ENCODE measurements at regions not wholly inside any gene's neighbourhood (a gene's known extent, or its start where the extent isn't known, plus 50 kb on each side); places are given as distances from the start of the nearest gene placed in this dataset.

GRCh38 chr5:60489856-60490255 is 210.1 kb downstream of the DEPDC1B start:
- Histone ChIP-seq H3K9ac (ENCODE audit: low read depth in 1 of 2, low read length in 2 of 2) (no peak overlapping the region), H3K27me3 (ENCODE audit: control insufficient read depth in 2 of 2, insufficient read depth in 2 of 2, low read length in 2 of 2) (no peaks in the 10 kb centered on the region), H3K36me3 (ENCODE audit: control insufficient read depth in 2 of 2, insufficient read depth in 2 of 2, low read length in 2 of 2) (no peaks in the 10 kb centered on the region), H3K4me1 (ENCODE audit: control insufficient read depth in 2 of 2, insufficient read depth in 2 of 2, low read length in 2 of 2) (peaks cover 0 to 4% of the 10 kb centered on the region in 2 donors), H3K27ac (ENCODE audit: low read depth in 2 of 2, low read length in 2 of 2) (no peak overlapping the region), H3K4me3 (ENCODE audit: low read length in 2 of 2) (no peak overlapping the region), H3K9me3 (ENCODE audit: control insufficient read depth in 2 of 2, low read length in 2 of 2) (no peaks in the 10 kb centered on the region)

GRCh38 chr5:60489377-60489776 is 210.6 kb downstream of the DEPDC1B start:
- no peak overlapping the region for H3K9ac ChIP-seq (ENCODE audit: low read depth in 1 of 2, low read length in 2 of 2)
- H3K9me3 ChIP-seq (ENCODE audit: control insufficient read depth in 2 of 2, low read length in 2 of 2) = no peaks in the 10 kb centered on the region
- no peaks in the 10 kb centered on the region for H3K27me3 ChIP-seq (ENCODE audit: control insufficient read depth in 2 of 2, insufficient read depth in 2 of 2, low read length in 2 of 2)
- peaks cover 0 to 4% of the 10 kb centered on the region in 2 donors for H3K4me1 ChIP-seq (ENCODE audit: control insufficient read depth in 2 of 2, insufficient read depth in 2 of 2, low read length in 2 of 2)
- H3K36me3 ChIP-seq (ENCODE audit: control insufficient read depth in 2 of 2, insufficient read depth in 2 of 2, low read length in 2 of 2) = no peaks in the 10 kb centered on the region
- no peak overlapping the region for H3K4me3 ChIP-seq (ENCODE audit: low read length in 2 of 2)
- H3K27ac ChIP-seq (ENCODE audit: low read depth in 2 of 2, low read length in 2 of 2) = no peak overlapping the region

GRCh38 chr5:60488466-60489130 is 211.4 kb downstream of the DEPDC1B start:
- H3K27me3 ChIP-seq (ENCODE audit: control insufficient read depth in 2 of 2, insufficient read depth in 2 of 2, low read length in 2 of 2) = no peaks in the 10 kb centered on the region

GRCh38 chr5:60487885-60488442 is 212.0 kb downstream of the DEPDC1B start:
- Histone ChIP-seq H3K36me3 (ENCODE audit: control insufficient read depth in 2 of 2, insufficient read depth in 2 of 2, low read length in 2 of 2) (no peaks in the 10 kb centered on the region), H3K27me3 (ENCODE audit: control insufficient read depth in 2 of 2, insufficient read depth in 2 of 2, low read length in 2 of 2) (no peaks in the 10 kb centered on the region), H3K4me1 (ENCODE audit: control insufficient read depth in 2 of 2, insufficient read depth in 2 of 2, low read length in 2 of 2) (peaks cover 0 to 4% of the 10 kb centered on the region in 2 donors), H3K9ac (ENCODE audit: low read depth in 1 of 2, low read length in 2 of 2) (no peak overlapping the region), H3K27ac (ENCODE audit: low read depth in 2 of 2, low read length in 2 of 2) (no peak overlapping the region), H3K9me3 (ENCODE audit: control insufficient read depth in 2 of 2, low read length in 2 of 2) (no peaks in the 10 kb centered on the region), H3K4me3 (ENCODE audit: low read length in 2 of 2) (peak overlapping the region; percentile 9 to 64)

More at GRCh38 chr5:60488466-60489130, 211.4 kb downstream of the DEPDC1B start:
- H3K4me1 ChIP-seq (ENCODE audit: control insufficient read depth in 2 of 2, insufficient read depth in 2 of 2, low read length in 2 of 2) = peaks cover 0 to 4% of the 10 kb centered on the region in 2 donors
- H3K27ac ChIP-seq (ENCODE audit: low read depth in 2 of 2, low read length in 2 of 2) = no peak overlapping the region
- H3K36me3 ChIP-seq (ENCODE audit: control insufficient read depth in 2 of 2, insufficient read depth in 2 of 2, low read length in 2 of 2) = no peaks in the 10 kb centered on the region
- H3K9ac ChIP-seq (ENCODE audit: low read depth in 1 of 2, low read length in 2 of 2) = no peak overlapping the region
- no peaks in the 10 kb centered on the region for H3K9me3 ChIP-seq (ENCODE audit: control insufficient read depth in 2 of 2, low read length in 2 of 2)
- peak overlapping the region; percentile 9 to 64 for H3K4me3 ChIP-seq (ENCODE audit: low read length in 2 of 2)

GRCh38 chr5:60487476-60487875 is 212.5 kb downstream of the DEPDC1B start:
- Histone ChIP-seq H3K9ac (ENCODE audit: low read depth in 1 of 2, low read length in 2 of 2) (no peak overlapping the region), H3K27ac (ENCODE audit: low read depth in 2 of 2, low read length in 2 of 2) (no peak overlapping the region), H3K4me3 (ENCODE audit: low read length in 2 of 2) (no peak overlapping the region)

GRCh38 chr5:60485361-60485760 is 214.6 kb downstream of the DEPDC1B start:
- H3K9ac ChIP-seq (ENCODE audit: low read depth in 1 of 2, low read length in 2 of 2) = no peak overlapping the region
- H3K27me3 ChIP-seq (ENCODE audit: control insufficient read depth in 2 of 2, insufficient read depth in 2 of 2, low read length in 2 of 2) = no peaks in the 10 kb centered on the region
- H3K27ac ChIP-seq (ENCODE audit: low read depth in 2 of 2, low read length in 2 of 2) = no peak overlapping the region
- no peaks in the 10 kb centered on the region for H3K36me3 ChIP-seq (ENCODE audit: control insufficient read depth in 2 of 2, insufficient read depth in 2 of 2, low read length in 2 of 2)
- H3K4me3 ChIP-seq (ENCODE audit: low read length in 2 of 2) = no peak overlapping the region
- no peaks in the 10 kb centered on the region for H3K9me3 ChIP-seq (ENCODE audit: control insufficient read depth in 2 of 2, low read length in 2 of 2)
- H3K4me1 ChIP-seq (ENCODE audit: control insufficient read depth in 2 of 2, insufficient read depth in 2 of 2, low read length in 2 of 2) = peaks cover 0 to 4% of the 10 kb centered on the region in 2 donors

More at GRCh38 chr5:60487476-60487875, 212.5 kb downstream of the DEPDC1B start:
- peaks cover 0 to 4% of the 10 kb centered on the region in 2 donors for H3K4me1 ChIP-seq (ENCODE audit: control insufficient read depth in 2 of 2, insufficient read depth in 2 of 2, low read length in 2 of 2)
- H3K36me3 ChIP-seq (ENCODE audit: control insufficient read depth in 2 of 2, insufficient read depth in 2 of 2, low read length in 2 of 2) = no peaks in the 10 kb centered on the region
- H3K27me3 ChIP-seq (ENCODE audit: control insufficient read depth in 2 of 2, insufficient read depth in 2 of 2, low read length in 2 of 2) = no peaks in the 10 kb centered on the region
- no peaks in the 10 kb centered on the region for H3K9me3 ChIP-seq (ENCODE audit: control insufficient read depth in 2 of 2, low read length in 2 of 2)

GRCh38 chr5:60483050-60483449 is 216.9 kb downstream of the DEPDC1B start:
- H3K4me3 ChIP-seq (ENCODE audit: low read length in 2 of 2) = no peak overlapping the region
- H3K9ac ChIP-seq (ENCODE audit: low read depth in 1 of 2, low read length in 2 of 2) = no peak overlapping the region
- H3K27me3 ChIP-seq (ENCODE audit: control insufficient read depth in 2 of 2, insufficient read depth in 2 of 2, low read length in 2 of 2) = no peaks in the 10 kb centered on the region
- H3K27ac ChIP-seq (ENCODE audit: low read depth in 2 of 2, low read length in 2 of 2) = no peak overlapping the region
- H3K36me3 ChIP-seq (ENCODE audit: control insufficient read depth in 2 of 2, insufficient read depth in 2 of 2, low read length in 2 of 2) = no peaks in the 10 kb centered on the region
- H3K9me3 ChIP-seq (ENCODE audit: control insufficient read depth in 2 of 2, low read length in 2 of 2) = no peaks in the 10 kb centered on the region
- H3K4me1 ChIP-seq (ENCODE audit: control insufficient read depth in 2 of 2, insufficient read depth in 2 of 2, low read length in 2 of 2) = peaks cover 0 to 4% of the 10 kb centered on the region in 2 donors

GRCh38 chr5:60482301-60482700 is 217.7 kb downstream of the DEPDC1B start:
- Histone ChIP-seq H3K36me3 (ENCODE audit: control insufficient read depth in 2 of 2, insufficient read depth in 2 of 2, low read length in 2 of 2) (no peaks in the 10 kb centered on the region), H3K9ac (ENCODE audit: low read depth in 1 of 2, low read length in 2 of 2) (no peak overlapping the region), H3K27ac (ENCODE audit: low read depth in 2 of 2, low read length in 2 of 2) (no peak overlapping the region), H3K4me3 (ENCODE audit: low read length in 2 of 2) (no peak overlapping the region), H3K27me3 (ENCODE audit: control insufficient read depth in 2 of 2, insufficient read depth in 2 of 2, low read length in 2 of 2) (no peaks in the 10 kb centered on the region), H3K4me1 (ENCODE audit: control insufficient read depth in 2 of 2, insufficient read depth in 2 of 2, low read length in 2 of 2) (no peaks in the 10 kb centered on the region), H3K9me3 (ENCODE audit: control insufficient read depth in 2 of 2, low read length in 2 of 2) (no peaks in the 10 kb centered on the region)

GRCh38 chr5:60479542-60479941 is 220.4 kb downstream of the DEPDC1B start:
- no peaks in the 10 kb centered on the region for H3K27me3 ChIP-seq (ENCODE audit: control insufficient read depth in 2 of 2, insufficient read depth in 2 of 2, low read length in 2 of 2)
- no peaks in the 10 kb centered on the region for H3K4me1 ChIP-seq (ENCODE audit: control insufficient read depth in 2 of 2, insufficient read depth in 2 of 2, low read length in 2 of 2)
- no peaks in the 10 kb centered on the region for H3K36me3 ChIP-seq (ENCODE audit: control insufficient read depth in 2 of 2, insufficient read depth in 2 of 2, low read length in 2 of 2)
- H3K27ac ChIP-seq (ENCODE audit: low read depth in 2 of 2, low read length in 2 of 2) = no peak overlapping the region
- H3K4me3 ChIP-seq (ENCODE audit: low read length in 2 of 2) = no peak overlapping the region
- no peak overlapping the region for H3K9ac ChIP-seq (ENCODE audit: low read depth in 1 of 2, low read length in 2 of 2)
- no peaks in the 10 kb centered on the region for H3K9me3 ChIP-seq (ENCODE audit: control insufficient read depth in 2 of 2, low read length in 2 of 2)

GRCh38 chr5:60477849-60478248 is 222.1 kb downstream of the DEPDC1B start:
- H3K27ac ChIP-seq (ENCODE audit: low read depth in 2 of 2, low read length in 2 of 2) = no peak overlapping the region
- no peaks in the 10 kb centered on the region for H3K4me1 ChIP-seq (ENCODE audit: control insufficient read depth in 2 of 2, insufficient read depth in 2 of 2, low read length in 2 of 2)
- H3K27me3 ChIP-seq (ENCODE audit: control insufficient read depth in 2 of 2, insufficient read depth in 2 of 2, low read length in 2 of 2) = no peaks in the 10 kb centered on the region
- no peak overlapping the region for H3K4me3 ChIP-seq (ENCODE audit: low read length in 2 of 2)
- no peaks in the 10 kb centered on the region for H3K9me3 ChIP-seq (ENCODE audit: control insufficient read depth in 2 of 2, low read length in 2 of 2)
- H3K36me3 ChIP-seq (ENCODE audit: control insufficient read depth in 2 of 2, insufficient read depth in 2 of 2, low read length in 2 of 2) = no peaks in the 10 kb centered on the region
- H3K9ac ChIP-seq (ENCODE audit: low read depth in 1 of 2, low read length in 2 of 2) = no peak overlapping the region
